ENCODE measurements at regions not wholly inside any gene's neighbourhood (a gene's known extent, or its start where the extent isn't known, plus 50 kb on each side); places are given as distances from the start of the nearest gene placed in this dataset.

- DNase-seq (ENCODE audit: extremely low spot score): no peak
- ChIA-PET POLR2A (no interaction called here), CTCF (no interaction called here)
- TF ChIP-seq, protein P1, sequence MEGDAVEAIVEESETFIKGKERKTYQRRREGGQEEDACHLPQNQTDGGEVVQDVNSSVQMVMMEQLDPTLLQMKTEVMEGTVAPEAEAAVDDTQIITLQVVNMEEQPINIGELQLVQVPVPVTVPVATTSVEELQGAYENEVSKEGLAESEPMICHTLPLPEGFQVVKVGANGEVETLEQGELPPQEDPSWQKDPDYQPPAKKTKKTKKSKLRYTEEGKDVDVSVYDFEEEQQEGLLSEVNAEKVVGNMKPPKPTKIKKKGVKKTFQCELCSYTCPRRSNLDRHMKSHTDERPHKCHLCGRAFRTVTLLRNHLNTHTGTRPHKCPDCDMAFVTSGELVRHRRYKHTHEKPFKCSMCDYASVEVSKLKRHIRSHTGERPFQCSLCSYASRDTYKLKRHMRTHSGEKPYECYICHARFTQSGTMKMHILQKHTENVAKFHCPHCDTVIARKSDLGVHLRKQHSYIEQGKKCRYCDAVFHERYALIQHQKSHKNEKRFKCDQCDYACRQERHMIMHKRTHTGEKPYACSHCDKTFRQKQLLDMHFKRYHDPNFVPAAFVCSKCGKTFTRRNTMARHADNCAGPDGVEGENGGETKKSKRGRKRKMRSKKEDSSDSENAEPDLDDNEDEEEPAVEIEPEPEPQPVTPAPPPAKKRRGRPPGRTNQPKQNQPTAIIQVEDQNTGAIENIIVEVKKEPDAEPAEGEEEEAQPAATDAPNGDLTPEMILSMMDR (IDR thresholded peaks at IDR 0.05; ENCODE audit: control extremely low read depth, extremely low read depth, low read depth, missing control alignments): no peak
Measured at GRCh38 chr6:121925024-121925423, 474.4 kb upstream of the HSF2 start.

DNA sequence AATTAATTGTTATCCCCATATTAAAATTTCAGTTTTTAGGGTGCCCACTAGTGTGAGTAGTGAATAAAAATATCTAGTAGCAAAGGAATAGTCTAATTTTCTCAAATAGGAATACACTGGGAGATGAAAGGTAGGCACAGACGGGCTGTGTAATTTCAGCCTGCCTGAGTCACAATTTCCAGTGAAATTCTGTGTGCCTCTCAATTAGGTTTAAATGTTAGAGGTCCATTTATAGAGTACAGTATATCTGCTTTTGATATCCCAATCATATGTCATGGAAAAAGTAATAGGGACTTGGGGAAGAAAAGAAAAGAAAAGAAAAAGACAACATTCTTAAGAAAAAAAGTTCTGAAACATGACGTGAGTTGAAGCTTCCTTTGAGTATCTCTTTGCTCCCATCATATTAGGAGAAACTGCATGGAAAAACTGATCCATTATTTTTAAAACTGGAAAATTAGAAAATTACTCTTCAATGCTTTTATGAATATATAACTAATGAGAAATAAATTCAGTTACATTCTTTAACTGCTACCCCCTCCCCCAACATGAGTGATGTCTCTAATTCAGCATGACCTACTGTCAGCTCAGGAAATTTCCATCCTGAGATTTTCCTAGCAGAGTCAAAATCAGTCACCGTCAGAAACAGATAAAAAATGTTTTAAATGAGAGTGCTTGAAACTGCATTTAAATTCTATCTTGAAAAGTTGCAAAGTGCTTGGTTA lies 473.8 kb upstream of the HSF2 start:
- TF ChIP-seq, protein P1 (IDR thresholded peaks at IDR 0.05; ENCODE audit: control extremely low read depth, extremely low read depth, low read depth, missing control alignments): no peak
- CTCF ChIA-PET: no interaction called here
- DNase-seq (ENCODE audit: extremely low spot score): no peak
- POLR2A ChIA-PET: no interaction called here

GRCh38 chr6:121929301-121929700 lies 470.2 kb upstream of the HSF2 start:
- TF ChIP-seq, protein P1 (IDR thresholded peaks at IDR 0.05; ENCODE audit: control extremely low read depth, extremely low read depth, low read depth, missing control alignments): no peak
- ChIA-PET POLR2A (no interaction called here), CTCF (interaction anchor here (0.9 kb wide), 1 partner anchor 10 kb away, joined by 4 read pairs; no protein-coding TSS in a partner anchor)
- no peak for DNase-seq (ENCODE audit: extremely low spot score)

DNA sequence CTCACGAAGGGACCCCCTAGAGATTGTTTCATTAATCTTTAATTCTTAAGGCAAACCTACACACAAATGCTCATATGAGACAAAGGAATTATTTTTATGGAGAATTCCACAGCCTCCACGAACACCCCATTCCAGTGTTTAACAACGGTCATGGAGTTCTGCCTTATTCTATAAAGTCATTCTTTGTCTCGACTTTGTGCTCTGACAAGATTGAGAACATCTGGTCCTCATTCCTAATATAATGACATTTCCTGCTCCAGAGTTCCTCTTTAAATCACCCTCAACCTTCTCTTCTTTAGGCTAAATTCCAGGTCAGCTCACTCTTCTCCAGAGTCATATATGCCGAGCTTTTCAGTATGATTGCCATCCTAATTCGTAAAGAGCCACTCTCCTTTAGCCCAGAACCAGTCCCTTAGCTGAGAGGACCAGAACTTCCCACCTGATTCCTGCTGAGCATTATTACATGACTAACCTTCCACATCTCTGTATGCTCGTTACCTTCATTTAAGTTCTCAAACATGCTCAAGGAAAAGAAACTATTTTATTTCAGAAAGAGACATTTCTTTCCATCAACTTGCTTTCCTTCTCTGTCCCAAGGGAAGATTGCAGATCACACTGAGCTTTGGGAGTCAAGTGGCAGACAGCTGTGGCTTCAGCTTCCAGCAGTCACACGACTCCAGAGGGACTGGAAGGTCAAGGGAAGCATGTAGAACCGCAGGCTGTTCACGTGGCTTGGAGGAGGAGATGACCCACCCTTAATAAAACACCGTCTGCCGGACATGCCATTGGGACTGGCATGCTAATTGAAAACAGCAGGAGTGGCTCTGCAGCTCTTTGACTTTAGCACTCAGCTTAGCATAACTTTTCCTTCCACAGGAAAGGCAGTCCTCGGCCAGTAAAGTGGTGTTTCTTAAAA lies 467.1 kb upstream of the HSF2 start:
- CTCF ChIA-PET: interaction anchor here (1.2 kb wide), 2 partner anchors 8 to 10 kb away, joined by 3 to 4 read pairs; no protein-coding TSS in a partner anchor
- no peak for DNase-seq (ENCODE audit: extremely low spot score)
- TF ChIP-seq, protein P1 (IDR thresholded peaks at IDR 0.05; ENCODE audit: control extremely low read depth, extremely low read depth, low read depth, missing control alignments): no peak
- POLR2A ChIA-PET: no interaction called here

DNA sequence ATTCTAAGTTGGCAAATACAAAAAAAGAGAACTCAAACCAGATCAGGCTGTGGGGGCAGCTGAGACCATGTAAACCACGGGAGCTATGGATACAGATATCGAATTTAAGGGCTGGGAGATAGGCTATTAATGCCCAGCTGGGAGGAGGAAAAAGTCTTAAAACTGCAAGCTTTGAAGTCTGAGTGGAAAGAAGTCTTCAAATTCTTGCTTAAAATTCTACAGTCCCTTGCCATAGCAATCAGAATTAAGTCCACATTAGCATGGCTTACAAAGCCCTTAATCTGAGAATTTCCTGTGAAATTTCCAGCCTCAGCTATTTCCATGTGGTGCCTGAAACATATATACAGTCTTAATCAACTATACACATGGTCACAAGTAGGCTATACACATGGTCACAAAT lies 465.0 kb upstream of the HSF2 start:
- TF ChIP-seq, protein P1 (IDR thresholded peaks at IDR 0.05; ENCODE audit: control extremely low read depth, extremely low read depth, low read depth, missing control alignments): no peak
- ChIA-PET CTCF (interaction anchor here (1.0 to 1.3 kb wide), 3 partner anchors 10 to 91 kb away, joined by 3 to 4 read pairs (median 3); no protein-coding TSS in a partner anchor), POLR2A (no interaction called here)
- DNase-seq (ENCODE audit: extremely low spot score): no peak

DNA sequence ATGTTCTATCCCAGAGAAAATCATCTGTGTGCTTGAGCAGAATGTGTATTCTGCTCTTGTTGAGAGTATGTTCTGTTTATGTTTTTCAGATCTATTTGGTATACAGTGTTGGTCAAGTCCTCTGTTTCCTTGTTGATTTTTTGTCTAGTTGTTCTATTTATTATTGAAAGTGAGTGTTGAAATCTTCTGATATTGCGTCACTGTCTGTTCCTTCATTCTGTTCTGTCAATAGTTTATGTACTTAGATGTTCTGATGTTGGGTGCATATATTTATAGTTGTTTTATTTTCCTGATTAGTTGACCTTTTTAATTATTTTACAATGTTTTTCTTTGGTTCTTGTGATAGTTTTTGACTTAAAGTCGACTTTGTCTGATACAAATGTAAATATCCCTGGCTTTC lies 458.7 kb upstream of the HSF2 start:
- no peak for DNase-seq (ENCODE audit: extremely low spot score)
- ChIA-PET POLR2A (no interaction called here), CTCF (no interaction called here)
- TF ChIP-seq, protein P1 (IDR thresholded peaks at IDR 0.05; ENCODE audit: control extremely low read depth, extremely low read depth, low read depth, missing control alignments): no peak
